Left renal cortex interstitium (tissue), 4 donors: ENCODE measurements at regions not wholly inside any gene's neighbourhood (a gene's known extent, or its start where the extent isn't known, plus 50 kb on each side); places are given as distances from the start of the nearest gene placed in this dataset.

Experiments used
- DNase-seq, 4 donors: peaks; one replicate each; pipeline ENCODE4 v3.0.0-alpha.2; 2013; ENCODE audit warnings: low read depth in 4 of 4, low spot score in 2 of 4, missing footprints in 1 of 4

DNA sequence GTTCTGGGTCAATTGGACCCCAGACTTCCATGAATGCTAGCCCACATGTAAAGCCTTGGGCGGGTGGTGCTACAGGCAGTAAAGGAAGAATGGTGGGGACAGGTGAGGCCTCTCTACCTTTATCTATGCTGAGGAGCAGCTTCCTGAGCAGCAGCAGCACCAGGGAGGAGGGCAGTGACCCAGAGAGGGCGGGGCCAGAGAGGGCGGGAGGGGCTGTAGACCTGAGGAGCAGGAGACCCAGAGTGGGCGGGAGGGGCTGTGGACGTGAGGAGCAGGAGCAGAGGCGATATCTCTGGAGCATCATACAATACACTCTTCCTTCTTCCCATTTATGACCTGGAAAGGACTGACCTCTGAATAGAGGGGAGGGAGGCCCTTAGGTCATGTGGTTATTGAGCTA lies 165.9 kb downstream of the MTRR start:
- no peak for DNase-seq

DNA sequence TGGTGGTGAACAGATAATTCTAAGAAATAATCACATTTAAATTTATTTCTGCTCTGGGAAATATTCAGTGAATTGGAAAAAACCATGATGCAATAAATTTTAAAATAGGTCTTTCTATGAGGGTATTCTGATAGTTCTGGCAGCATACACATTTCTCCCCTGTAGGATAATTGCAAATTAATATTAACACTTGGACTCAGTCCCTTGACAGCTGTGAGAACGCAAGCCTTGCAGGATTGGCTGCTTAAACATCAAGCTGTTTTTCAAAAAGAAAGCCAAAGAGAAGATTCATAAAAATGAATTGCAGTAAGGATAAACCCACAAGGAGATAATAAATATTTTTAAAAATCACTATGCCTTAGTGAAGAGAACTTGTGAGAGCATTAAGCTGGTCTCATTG lies 180.0 kb downstream of the MTRR start:
- no peak for DNase-seq

DNA sequence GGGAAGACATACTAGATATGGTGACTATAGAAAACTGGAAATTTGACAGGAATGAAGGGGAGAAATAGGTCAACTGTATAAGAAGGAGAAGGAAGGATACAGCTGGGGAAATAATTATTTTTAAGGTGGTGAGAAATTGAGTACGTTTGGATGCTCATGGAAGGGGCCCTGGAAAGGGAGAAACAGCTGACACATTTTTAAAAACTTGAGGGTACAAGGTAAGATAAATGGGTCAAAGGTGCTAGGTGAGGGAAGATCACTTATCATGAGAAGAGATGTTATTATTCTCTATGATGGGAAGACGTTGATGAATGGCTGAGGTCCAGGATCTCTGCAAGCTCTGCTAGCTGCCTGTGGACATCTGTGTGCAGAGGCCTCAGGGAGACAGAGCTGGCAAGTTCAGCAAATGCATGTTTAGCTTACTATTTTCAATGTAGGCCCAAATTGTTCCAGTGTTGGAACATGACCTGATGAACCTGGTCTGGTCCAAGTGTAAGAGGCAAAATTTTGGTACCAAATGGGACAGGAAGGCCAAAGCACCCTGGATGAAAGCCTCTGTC lies 181.7 kb downstream of the MTRR start:
- no peak for DNase-seq

DNA sequence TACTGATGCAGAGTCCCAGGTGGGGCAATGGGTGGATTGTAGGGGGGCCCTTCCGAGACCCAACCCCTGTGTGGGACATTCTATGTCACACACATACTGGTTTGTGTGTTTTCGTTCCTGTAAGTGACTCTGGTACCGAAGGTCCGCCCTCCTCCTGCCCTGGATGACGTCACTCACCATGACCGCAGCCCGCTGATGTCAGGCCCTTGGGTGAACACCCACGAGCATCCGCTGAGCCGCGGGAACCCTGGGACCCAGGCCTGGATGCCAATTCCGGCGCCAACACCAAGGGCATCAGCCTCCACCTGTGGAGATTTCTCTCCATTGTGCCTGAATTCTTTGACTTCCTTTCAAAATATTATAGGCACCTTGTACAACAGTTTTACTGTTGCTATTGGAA lies 184.3 kb downstream of the MTRR start:
- no peak for DNase-seq

DNA sequence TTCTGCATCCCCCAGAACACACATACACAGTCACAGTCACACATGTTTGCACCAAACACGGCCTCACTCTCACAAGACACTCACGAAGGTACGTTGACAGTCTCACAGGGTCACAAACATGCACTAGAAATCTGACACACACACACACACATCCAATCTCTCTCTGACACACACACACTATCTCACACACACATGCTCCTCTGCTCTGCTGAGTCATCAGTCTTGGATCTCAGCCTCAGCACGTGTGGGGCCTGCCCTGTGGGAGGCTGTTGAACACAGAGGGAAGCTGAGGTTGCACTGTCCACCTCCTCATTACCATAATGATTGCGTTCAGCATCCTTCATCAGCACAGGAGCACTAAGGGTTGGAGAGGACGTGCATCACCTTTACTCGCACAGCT lies 188.8 kb downstream of the MTRR start:
- no peak for DNase-seq

DNA sequence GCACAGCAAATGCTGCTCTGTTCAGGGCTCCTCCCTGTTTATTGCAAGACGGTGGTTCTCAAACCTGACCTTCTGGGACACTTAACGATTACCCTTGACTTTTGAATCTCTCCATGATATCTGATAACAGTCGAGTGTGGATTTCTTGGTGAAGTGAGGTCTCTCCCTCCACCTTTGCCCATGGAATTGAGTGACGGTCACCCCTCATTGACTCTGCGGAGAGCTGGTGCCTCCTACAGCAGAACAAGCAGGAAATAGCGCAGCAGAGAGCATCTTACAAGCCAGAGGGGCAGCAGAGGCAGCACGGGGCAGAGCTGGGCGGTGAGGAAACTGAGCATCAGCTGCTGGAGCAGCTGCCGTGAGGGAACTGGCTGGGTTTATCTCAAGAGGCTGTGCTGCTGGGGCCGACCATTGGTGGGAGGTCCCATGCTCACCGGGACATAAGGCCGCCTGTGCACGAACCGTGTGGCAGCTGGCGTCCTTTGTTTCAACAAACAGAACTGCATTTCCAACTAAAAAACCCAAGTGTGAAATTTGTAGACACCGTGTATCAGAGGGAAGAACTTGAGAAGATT lies 189.8 kb downstream of the MTRR start:
- DNase-seq: peak in 1 of 4 donors; percentile 20

DNA sequence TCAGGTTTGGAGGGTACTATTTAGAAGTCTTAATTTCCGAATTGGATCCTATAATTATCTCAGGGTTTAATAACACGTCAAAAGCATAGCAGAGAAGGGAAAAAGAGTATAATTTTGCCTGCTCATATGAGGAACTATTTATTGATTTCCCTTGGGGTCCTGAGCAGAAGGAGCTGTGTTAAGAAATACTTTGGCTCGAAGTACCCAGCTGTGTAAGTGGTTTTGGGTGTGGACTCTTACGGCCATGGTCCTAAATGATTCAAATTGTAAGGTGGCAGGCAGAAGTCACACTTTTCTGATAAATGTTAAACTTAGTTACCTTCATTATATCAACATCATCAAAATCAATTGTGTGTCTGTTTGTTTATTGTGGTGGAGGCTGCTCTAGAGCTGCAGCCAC lies 190.4 kb downstream of the MTRR start:
- no peak for DNase-seq

DNA sequence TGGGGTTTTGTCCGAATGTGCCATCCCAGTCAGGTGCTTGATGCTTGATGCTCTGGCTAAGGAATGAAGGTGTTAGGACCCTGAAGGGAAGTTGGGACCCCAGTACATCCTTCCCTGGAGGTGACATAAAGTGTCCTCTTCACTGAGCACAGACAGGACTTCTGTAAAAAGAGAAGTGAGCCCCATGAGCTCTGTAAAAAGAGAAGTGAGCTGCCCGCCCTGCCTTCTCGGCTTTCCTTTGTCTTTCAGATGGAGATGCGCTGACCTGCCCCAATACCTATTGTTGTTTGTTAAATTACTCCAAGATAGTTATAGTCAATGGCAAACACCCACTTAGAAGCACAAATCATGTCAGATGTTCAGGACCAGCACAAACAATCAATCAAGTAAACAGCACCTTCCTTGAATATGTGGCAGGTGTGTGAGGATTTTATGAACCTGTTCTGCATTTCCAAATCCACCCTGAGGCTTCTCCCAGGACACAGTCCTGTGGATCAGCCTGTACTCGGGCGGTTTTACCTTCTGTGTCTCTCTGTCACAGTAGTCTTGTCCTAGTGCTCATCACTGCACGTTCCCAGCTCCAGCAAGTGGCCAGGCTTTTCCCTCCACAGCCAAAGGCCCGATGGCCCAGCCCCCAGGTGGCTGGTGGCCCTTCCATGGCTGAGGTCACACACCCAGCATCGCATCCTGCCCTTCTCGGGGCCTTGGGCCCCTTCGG lies 191.4 kb downstream of the MTRR start:
- no peak for DNase-seq

DNA sequence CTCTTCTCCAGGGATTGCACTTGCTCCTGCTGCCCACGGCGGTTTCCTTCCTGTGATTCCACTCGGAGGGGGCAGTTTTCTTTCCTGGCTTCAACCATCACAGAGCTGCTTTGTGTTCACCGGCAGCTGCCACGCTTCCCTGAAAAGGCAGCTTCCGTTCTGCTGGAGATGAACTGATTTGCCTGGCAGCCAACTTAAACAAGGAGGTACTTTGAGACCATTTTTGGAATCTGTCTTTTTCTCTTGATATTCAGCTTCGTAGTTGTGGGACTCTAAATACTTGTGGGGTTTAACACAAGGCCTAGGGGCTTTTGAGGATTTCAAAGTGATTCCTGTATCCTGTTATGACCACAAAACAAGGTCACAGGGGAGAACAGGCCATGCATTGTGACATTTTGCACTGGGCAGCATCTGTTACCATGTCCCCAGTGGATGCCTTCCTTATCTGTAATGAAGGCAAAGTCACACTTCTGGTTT lies 192.0 kb downstream of the MTRR start:
- no peak for DNase-seq

DNA sequence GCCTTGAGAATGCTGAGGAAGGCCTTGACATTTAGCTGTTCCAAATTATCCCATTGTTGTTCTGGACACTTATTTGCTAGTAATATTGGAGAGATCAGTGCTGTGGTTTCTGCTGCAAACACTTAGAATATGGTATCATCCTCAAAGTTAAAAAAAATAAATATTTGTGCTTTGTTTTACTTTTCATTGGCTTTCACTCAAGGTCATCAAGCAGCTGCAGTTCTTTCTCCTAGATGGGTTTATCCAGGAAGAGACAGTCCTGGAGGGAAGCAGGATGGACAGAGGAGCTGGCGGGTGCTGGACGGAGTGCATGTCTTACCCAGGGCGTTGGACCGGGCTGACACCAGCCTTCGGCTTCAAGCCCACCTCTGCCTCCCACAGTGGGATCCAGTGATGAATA lies 193.6 kb downstream of the MTRR start:
- no peak for DNase-seq

DNA sequence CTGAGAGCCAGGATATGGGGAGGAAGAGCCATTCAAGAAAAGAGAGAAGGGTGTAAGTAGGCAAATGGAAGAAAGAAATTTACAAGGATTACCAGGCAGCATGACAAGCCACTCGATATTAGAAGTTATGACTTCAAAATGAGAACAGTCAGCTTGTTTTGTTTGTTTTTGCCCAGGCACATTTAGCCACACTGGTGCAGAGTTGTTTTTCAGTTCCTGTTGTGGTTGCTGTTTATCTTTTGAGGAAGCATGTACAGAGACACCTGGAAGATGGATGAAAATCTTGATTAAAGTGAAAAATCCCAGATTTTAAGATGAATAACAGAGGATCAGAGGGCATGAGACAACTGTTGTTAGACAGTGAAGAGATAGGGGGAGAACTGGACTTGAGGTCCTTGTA lies 199.1 kb downstream of the MTRR start:
- no peak for DNase-seq

DNA sequence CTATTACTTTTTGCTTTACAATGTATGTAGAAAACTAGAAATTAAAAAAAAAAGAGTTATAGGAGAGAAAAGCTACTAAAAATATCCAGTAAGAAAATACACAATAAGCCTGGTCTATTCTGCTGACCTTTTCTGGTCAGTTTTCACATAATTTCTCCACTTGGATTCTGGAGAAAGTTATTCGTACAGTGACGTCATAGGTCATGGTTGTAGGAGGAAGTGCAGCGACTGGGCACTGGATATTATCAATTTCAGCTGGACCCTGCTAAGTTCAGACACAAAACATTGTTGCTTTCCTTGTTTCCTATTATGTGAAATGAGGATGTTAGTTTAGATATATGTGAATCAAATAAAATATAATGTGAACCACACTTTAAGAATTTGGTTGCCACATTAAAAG lies 201.2 kb downstream of the MTRR start:
- DNase-seq: no peak

DNA sequence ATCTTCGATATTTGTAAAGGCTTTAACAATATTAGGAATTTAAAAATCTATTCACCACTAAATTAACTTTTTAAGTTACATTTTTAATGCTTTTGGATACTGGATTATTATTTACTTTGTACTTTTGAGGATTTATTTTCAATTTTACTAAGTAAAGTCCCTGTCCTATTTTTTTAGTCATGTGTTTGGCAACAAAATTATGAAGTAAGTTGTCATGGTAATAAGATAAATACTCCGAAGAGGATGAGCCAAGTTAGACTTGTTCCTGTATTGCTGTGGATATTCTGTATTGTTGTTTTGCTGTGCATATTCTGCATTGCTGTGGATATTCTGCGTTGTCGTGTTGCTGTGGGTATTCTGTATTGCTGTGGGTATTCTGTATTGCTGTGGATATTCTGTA lies 210.1 kb downstream of the MTRR start:
- no peak for DNase-seq

DNA sequence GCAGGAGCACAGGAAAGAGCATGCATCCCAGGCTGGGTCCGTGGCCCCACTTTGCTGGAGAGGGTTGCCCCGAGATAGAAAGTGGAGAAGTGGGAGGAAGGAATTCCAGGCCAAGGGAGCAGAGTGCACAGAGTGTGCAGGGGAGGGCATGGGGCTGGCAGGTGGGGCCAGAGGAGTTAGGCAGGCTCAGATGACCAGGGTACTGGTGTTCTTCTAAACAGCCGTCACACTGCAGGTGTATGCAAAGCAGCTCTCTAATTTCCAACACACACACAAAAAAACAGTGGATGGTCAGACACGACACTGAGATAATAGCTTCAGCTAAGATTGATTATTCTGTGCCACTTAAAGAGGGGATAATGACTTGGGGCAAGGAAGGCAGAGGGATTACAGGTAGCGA lies 212.2 kb downstream of the MTRR start:
- no peak for DNase-seq

DNA sequence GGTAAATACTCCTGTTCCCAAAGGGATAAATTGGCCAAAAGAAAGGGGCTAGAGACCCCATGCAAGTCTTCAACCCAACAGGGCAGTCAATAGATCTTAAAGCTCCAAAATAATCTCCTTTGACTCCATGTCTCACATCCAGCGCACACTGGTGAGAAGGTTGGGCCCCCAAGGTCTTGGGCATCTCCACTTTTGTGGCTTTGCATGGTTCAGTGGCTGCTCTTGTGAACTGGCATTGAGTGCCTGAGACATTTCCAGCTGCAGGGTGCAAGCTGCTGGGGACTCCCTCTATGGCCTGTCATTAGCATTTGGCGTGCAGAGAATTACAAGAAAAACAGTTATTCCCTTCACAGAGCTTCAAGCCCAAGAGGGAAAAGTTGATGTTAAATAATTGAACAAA lies 224.7 kb downstream of the MTRR start:
- no peak for DNase-seq

DNA sequence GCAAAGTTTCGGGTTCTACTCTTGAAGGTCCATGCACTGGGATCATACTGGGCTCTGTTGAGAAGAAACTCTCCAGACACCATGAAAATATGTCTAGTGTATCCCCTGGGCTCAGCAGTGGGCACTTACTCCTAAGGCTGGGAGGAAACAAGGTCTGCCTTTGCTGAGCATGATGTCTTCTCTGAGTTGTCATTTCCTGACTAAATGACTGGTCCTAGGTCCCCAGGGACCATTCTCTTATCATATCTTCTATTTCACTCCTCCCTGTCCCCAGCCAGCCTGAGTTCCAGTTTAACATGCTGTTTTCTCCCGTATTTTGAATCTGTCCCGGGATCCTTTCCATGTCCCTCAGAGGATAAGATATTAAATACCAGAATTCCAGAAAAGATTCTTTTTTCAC lies 225.4 kb downstream of the MTRR start:
- DNase-seq: no peak

DNA sequence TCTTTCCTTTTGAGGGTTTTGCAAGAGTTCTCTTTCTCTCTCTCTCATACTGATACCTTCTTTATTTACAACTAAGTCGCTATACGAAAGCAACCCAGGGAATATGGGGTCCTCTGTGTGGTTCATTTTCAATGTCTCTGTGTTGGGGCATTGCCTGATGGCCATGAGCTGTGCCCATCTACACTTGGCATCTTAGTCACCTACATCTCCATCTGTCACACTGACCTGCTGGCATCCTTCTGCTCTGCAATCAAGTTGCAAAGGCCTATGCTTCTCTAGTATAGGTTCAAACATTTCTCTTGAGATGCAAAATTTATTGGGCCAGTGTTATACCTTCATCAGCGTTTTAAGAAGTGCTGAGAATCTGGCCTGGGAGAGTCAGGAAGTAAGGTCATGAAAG lies 228.2 kb downstream of the MTRR start:
- DNase-seq: no peak

DNA sequence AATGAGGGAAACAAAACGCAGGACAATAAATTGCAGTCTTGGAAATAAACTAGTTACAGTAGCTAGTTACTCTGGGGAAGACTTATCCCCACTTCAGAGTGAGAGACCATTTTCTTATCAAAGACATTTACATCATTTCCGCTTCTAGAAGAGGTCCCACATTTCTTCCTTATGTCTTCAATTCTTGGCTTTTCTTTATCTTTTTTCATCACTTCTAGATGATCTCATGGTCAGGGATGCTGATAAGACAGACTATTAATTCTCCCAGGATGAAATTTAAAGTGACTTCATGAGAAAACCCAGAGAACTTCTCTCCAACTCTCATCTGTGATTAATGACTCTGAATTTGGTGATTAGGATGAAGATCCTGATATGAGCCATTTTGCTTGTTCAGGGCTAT lies 229.1 kb downstream of the MTRR start:
- DNase-seq: no peak

DNA sequence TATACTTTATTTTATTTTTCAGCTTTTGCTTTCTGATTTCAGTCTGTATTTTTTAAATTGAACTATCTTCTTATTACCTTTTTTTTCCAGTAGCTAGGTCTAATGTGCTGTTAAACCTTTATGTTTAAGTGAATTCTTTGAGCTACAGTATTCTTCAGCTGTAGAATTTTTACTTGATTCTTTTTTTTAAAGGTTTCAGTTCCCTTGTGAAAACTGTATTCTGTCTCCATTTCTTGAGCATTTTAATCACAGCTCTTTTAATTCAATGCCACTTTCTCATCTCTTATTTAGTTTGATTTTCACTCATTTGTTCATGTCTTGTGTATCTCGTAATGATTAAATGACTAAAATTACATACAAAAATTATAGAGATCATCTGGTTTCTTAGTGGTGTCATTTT lies 233.8 kb downstream of the MTRR start:
- no peak for DNase-seq

DNA sequence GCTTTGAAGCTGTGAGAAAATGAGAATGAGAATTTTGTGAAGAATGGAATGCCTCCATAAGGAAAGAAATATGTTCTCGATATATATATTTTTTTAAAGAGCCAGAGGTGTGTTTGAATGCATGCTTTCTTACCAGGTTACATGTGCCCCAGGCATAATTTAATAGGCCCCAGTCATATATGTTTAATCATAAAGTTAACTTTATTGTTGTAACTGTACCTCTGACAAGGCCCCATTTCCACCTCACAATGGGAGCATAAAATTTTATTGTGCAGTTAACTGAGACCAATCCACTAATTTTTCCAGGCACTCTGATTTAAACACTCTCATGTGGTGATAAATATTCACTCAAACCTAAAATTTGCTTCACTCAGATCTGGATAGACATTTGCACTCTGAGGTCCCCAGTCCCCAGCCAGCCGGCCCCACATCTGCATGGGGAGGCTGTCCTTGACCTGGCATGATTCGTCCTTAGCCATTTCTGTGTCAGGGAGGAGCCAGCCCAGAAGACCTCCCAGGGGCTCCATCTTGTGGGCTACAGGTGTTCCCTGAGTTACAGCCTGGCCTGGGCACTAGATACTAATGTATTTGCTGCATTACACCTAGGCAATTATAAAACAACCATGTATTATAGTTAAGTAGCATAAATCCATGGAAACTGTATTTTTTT lies 245.8 kb downstream of the MTRR start:
- no peak for DNase-seq

DNA sequence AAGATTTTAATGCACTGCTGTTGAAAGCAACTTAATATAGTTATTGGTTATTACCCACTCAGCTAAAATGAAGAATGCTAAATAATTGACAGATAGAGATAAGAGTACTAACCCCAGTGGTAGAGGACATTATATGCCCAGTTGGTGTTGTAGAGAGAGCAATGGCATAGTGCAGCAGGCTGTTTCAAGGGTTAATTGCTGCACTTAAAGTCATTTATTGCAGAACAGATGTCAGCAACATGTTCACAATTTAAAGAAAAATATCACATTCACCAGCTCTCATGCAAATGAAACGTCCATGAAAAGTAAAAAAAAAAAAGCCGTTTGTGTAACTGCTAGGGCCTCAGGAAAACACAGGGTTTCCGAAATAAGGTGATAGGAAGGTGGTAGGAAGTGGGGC lies 254.6 kb downstream of the MTRR start:
- DNase-seq: no peak

DNA sequence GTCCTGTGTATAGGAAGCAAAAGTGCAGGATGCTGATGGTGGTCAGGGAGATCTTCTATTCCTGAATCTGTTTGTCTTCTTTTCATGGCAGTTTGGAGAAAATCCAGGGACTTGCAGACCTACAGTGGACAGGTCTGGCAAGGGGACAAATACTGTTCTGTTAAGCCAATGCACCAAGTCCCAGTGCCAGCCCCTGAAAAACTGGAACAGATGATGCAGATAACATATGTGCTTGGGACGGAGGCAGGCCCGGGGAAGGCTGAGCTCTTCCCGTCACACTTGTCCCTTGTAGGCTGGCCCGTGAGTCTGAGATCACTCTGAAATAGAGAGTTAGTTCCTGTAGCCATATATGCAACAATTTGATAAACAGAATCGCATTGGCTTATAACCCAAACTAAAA lies 265.7 kb downstream of the MTRR start:
- DNase-seq: no peak
